IMR-90 (cell line): ENCODE measurements at regions not wholly inside any gene's neighbourhood (a gene's known extent, or its start where the extent isn't known, plus 50 kb on each side); places are given as distances from the start of the nearest gene placed in this dataset.
"Not testable (repeated sequence)": the region's sequence is repeated elsewhere in the genome, so short reads cannot be mapped to it uniquely, and the experiment has no call there.

Source experiments
- BHLHE40 ChIP-seq: fragments of 150-350 bp; IDR thresholded peaks from 2 replicates; pipeline ENCODE4 v1.6.1; 2016; ENCODE audit warnings: mild to moderate bottlenecking, low read depth, low read length
- CEBPB ChIP-seq: IDR thresholded peaks from 2 replicates; pipeline ENCODE4 v1.6.1; 2012; ENCODE audit warnings: low read depth, low read length, improper control_type of control experiment
- CHD1 ChIP-seq: IDR thresholded peaks from 2 replicates; pipeline ENCODE4 v1.6.1; 2012; ENCODE audit warnings: low read depth, low read length, improper control_type of control experiment
- CTCF ChIP-seq: conservative IDR thresholded peaks from 2 replicates; pipeline ENCODE4 v1.5.1; 2012; ENCODE audit warnings: mild to moderate bottlenecking, low read depth, low read length, improper control_type of control experiment
- ELK1 ChIP-seq: fragments of 150-350 bp; IDR thresholded peaks from 2 replicates; pipeline ENCODE4 v1.6.1; 2016; ENCODE audit warnings: low read depth, mild to moderate bottlenecking, low read length, moderate library complexity, borderline replicate concordance
- MAFK ChIP-seq: IDR thresholded peaks from 2 replicates; pipeline ENCODE4 v1.6.1; 2012; ENCODE audit warnings: low read depth, low read length, improper control_type of control experiment
- POLR2A ChIP-seq: IDR thresholded peaks from 2 replicates; pipeline ENCODE4 v1.6.1; 2012; ENCODE audit warnings: mild to moderate bottlenecking, low read depth, low read length
- RAD21 ChIP-seq: IDR thresholded peaks from 2 replicates; pipeline ENCODE4 v1.6.1; 2012; ENCODE audit warnings: low read length, improper control_type of control experiment
- SMC3 ChIP-seq: fragments of 150-350 bp; IDR thresholded peaks from 2 replicates; pipeline ENCODE4 v1.6.1; 2016; ENCODE audit warnings: low read depth, mild to moderate bottlenecking, antibody characterized with exemption, low read length, moderate library complexity

GRCh38 chr2:183792165-183792924 is 668.1 kb downstream of the NUP35 start:
- TF ChIP-seq CTCF, ELK1, POLR2A, MAFK, SMC3, CEBPB, RAD21, CHD1, BHLHE40: not testable (repeated sequence)
